ENCODE measurements at regions not wholly inside any gene's neighbourhood (a gene's known extent, or its start where the extent isn't known, plus 50 kb on each side); places are given as distances from the start of the nearest gene placed in this dataset.

GRCh38 chr11:10379871-10380568 is 75.0 kb upstream of the AMPD3 start:
- TF ChIP-seq CTCF (conservative IDR thresholded peaks at IDR 0.05 in 1 of 2, IDR thresholded peaks at IDR 0.05 in 1 of 2; ENCODE audit: extremely low read depth in 1 of 2, insufficient read depth in 1 of 2, low read depth in 1 of 2, low read length in 2 of 2) (no peak), EZH2 (IDR thresholded peaks at IDR 0.05; ENCODE audit: borderline replicate concordance, low read length) (no peak)
